ENCODE measurements at regions not wholly inside any gene's neighbourhood (a gene's known extent, or its start where the extent isn't known, plus 50 kb on each side); places are given as distances from the start of the nearest gene placed in this dataset.

DNA sequence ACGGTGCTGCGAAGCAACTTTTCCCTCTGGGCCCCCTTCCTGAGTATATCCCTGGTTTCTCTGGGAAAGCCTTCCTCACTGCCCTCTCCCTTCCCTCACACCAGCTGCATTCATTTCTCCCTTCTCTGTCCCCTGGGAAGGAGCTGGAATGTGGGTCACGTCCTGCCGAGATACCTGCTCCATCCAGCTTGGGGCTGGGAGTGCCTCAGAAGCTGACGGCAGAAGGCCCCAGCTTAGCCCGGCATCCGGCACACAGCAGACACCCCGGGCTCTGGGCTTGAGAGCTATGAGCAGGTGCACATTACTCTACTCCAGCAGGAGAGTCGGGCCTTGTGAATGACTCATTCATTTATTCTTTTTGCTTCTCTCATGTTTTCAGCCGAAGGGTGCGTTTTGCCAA lies 170.6 kb downstream of the TEX29 start:
- H3K4me3 ChIP-seq (ENCODE audit: low read length): no peak overlapping the region
- H3K27ac ChIP-seq (ENCODE audit: low read depth, low read length): no peak overlapping the region
- ATAC-seq: no peak

DNA sequence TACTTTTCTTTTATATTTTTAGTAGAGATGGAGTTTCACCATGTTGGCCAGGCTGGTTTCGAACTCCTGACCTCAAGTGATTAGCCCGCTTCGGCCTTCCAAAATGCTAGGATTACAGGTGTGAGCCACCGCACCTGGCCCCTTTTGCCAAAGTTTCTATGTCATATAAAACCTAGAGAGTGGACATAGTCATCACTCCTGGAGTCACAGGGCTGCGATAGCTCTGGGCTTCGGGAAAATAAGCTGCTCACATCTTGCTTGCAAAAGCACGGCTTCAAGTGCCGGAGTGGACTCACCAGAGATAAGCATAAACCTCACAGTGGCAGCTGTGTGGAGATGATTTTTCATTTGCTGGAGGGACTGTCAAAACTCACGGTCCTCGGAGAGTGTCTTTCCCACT lies 171.2 kb downstream of the TEX29 start:
- intact Hi-C loops (cut with micrococcal nuclease): no loop called here
- Histone ChIP-seq H3K27me3 (ENCODE audit: control insufficient read depth in 2 of 2, insufficient read depth in 2 of 2, low read length in 2 of 2) (no peaks in the 10 kb centered on the region), H3K27ac (ENCODE audit: low read depth, low read length) (no peak overlapping the region), H3K4me1 (ENCODE audit: control insufficient read depth in 2 of 2, insufficient read depth in 2 of 2, low read length in 2 of 2) (no peaks in the 10 kb centered on the region), H3K36me3 (ENCODE audit: control insufficient read depth in 2 of 3, insufficient read depth in 3 of 3, low read length in 3 of 3) (no peaks in the 10 kb centered on the region), H3K9me3 (ENCODE audit: control insufficient read depth in 2 of 3, low read length in 3 of 3) (peaks cover 0 to 6% (median 0%) of the 10 kb centered on the region in 3 experiments), H3K4me3 (ENCODE audit: low read length) (no peak overlapping the region)
- Mint-ChIP-seq H3K4me1 (no peaks in the 10 kb centered on the region), H3K36me3 (no peaks in the 10 kb centered on the region), H3K27ac (no peak overlapping the region), H3K9me3 (peaks cover 0 to 22% (median 3%) of the 10 kb centered on the region in 11 donors), H3K27me3 (peaks cover 0 to 15% (median 0%) of the 10 kb centered on the region in 5 donors), H3K4me3 (no peak overlapping the region)
- ATAC-seq (no peak), DNase-seq (no peak)
- ChIA-PET POLR2A (no interaction called here), CTCF (no interaction called here)

More for the DNA sequence above, 170.6 kb downstream of the TEX29 start:
- H3K9me3 Mint-ChIP-seq: peaks cover 0 to 22% (median 3%) of the 10 kb centered on the region in 11 donors
- Histone ChIP-seq H3K4me1 (ENCODE audit: control insufficient read depth in 2 of 2, insufficient read depth in 2 of 2, low read length in 2 of 2) (no peaks in the 10 kb centered on the region), H3K36me3 (ENCODE audit: control insufficient read depth in 2 of 3, insufficient read depth in 3 of 3, low read length in 3 of 3) (no peaks in the 10 kb centered on the region), H3K27me3 (ENCODE audit: control insufficient read depth in 2 of 2, insufficient read depth in 2 of 2, low read length in 2 of 2) (no peaks in the 10 kb centered on the region), H3K9me3 (ENCODE audit: control insufficient read depth in 2 of 3, low read length in 3 of 3) (peaks cover 0 to 10% (median 0%) of the 10 kb centered on the region in 3 experiments)
- H3K27ac Mint-ChIP-seq: no peak overlapping the region
- H3K4me1 Mint-ChIP-seq: no peaks in the 10 kb centered on the region
- POLR2A ChIA-PET: no interaction called here
- no peak for DNase-seq
- H3K27me3 Mint-ChIP-seq: peaks cover 0 to 15% (median 0%) of the 10 kb centered on the region in 5 donors
- CTCF ChIA-PET: no interaction called here
- no peak overlapping the region for H3K4me3 Mint-ChIP-seq
- H3K36me3 Mint-ChIP-seq: no peaks in the 10 kb centered on the region
- intact Hi-C loops (cut with micrococcal nuclease): no loop called here

DNA sequence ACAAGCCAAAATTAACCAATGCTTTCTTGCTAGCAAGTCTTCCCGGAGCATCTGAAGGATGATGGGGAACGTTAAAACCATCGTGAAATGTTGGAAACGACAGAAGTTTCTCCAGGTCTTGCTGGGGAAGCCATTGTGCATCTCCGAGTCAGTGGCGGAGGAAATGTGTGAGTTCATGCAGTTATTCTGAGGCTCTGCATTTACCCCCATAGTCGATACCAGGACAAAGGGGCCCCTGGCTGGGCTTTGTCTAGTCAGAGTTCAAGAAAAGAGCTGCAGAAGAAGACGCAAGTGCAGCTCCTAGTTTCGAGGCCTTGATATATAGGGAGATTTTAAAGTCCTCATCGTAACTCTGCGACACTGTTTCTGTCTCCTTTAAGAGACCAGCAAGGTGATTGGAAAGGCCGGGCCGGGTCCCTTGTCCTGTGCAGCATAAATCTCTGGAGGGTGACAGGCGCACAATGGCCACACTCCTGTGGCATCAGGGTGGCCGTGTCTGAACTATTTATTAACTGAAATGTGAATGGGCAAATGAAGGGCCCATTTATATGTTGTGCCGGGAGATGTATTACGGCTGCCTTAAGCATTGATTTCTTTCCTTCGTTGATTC lies 172.0 kb downstream of the TEX29 start:
- Histone ChIP-seq H3K36me3 (ENCODE audit: control insufficient read depth in 2 of 3, insufficient read depth in 3 of 3, low read length in 3 of 3) (no peaks in the 10 kb centered on the region), H3K4me1 (ENCODE audit: control insufficient read depth in 2 of 2, insufficient read depth in 2 of 2, low read length in 2 of 2) (no peaks in the 10 kb centered on the region), H3K27ac (ENCODE audit: low read depth, low read length) (no peak overlapping the region), H3K9me3 (ENCODE audit: control insufficient read depth in 2 of 3, low read length in 3 of 3) (no peaks in the 10 kb centered on the region), H3K27me3 (ENCODE audit: control insufficient read depth in 2 of 2, insufficient read depth in 2 of 2, low read length in 2 of 2) (no peaks in the 10 kb centered on the region), H3K4me3 (ENCODE audit: low read length) (no peak overlapping the region)
- Mint-ChIP-seq H3K9me3 (peaks cover 0 to 18% (median 1%) of the 10 kb centered on the region in 11 donors), H3K4me1 (no peaks in the 10 kb centered on the region), H3K27me3 (peaks cover 0 to 15% (median 0%) of the 10 kb centered on the region in 5 donors), H3K27ac (no peak overlapping the region), H3K36me3 (no peaks in the 10 kb centered on the region), H3K4me3 (no peak overlapping the region)
- intact Hi-C loops (cut with micrococcal nuclease): no loop called here
- ChIA-PET CTCF (no interaction called here), POLR2A (no interaction called here)
- no peak for ATAC-seq
- no peak for DNase-seq

DNA sequence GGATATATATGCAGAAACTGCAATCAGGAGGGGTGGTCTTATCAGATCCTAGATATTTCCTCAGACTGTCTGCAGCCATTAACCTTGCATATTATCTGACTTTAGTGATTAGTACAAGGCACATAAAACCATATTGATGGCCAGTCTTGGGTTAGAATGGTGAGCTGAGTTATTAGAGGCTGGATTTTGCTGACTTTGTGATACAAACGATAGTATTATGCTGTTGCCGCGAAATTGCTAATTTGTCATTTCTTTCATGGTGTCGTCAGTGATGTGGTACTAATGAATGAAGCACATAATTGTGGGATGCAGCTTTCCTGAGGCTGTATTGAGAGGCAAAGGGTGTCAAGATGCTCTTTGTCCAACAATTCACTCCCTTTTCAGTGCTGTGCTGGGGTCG lies 172.5 kb downstream of the TEX29 start:
- no peak overlapping the region for H3K27ac ChIP-seq (ENCODE audit: low read depth, low read length)
- intact Hi-C loops (cut with micrococcal nuclease): no loop called here
- H3K4me3 Mint-ChIP-seq: no peak overlapping the region

DNA sequence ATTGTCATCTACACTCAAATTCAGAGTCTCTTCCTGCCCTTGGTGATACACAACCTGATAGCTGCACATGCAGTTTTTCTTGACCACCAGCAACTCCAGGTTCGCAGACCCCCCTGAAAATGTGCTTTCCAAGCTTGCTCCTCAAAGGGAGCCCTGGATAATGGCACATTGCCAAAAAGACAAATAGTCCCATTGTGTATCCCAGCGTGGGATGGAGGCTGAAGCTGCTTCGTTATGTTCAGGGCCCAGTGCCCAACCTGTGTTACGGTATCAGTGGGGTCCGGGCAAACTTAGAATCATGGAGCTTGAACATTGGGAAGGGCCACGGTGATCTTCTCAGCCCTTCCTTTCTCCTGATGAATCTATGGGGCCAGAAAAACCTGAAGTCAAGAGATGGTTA lies 173.0 kb downstream of the TEX29 start:
- peaks cover 0 to 12% (median 0%) of the 10 kb centered on the region in 11 donors for H3K9me3 Mint-ChIP-seq
- ChIA-PET POLR2A (no interaction called here), CTCF (no interaction called here)
- H3K27ac ChIP-seq (ENCODE audit: low read depth, low read length): no peak overlapping the region
- no peak overlapping the region for H3K4me3 Mint-ChIP-seq
- no peaks in the 10 kb centered on the region for H3K4me1 ChIP-seq (ENCODE audit: control insufficient read depth in 2 of 2, insufficient read depth in 2 of 2, low read length in 2 of 2)
- no peaks in the 10 kb centered on the region for H3K36me3 ChIP-seq (ENCODE audit: control insufficient read depth in 2 of 3, insufficient read depth in 3 of 3, low read length in 3 of 3)
- no peak overlapping the region for H3K4me3 ChIP-seq (ENCODE audit: low read length)
- no peaks in the 10 kb centered on the region for H3K27me3 ChIP-seq (ENCODE audit: control insufficient read depth in 2 of 2, insufficient read depth in 2 of 2, low read length in 2 of 2)
- ATAC-seq: no peak
- H3K27ac Mint-ChIP-seq: no peak overlapping the region
- H3K4me1 Mint-ChIP-seq: no peaks in the 10 kb centered on the region
- no peaks in the 10 kb centered on the region for H3K36me3 Mint-ChIP-seq
- DNase-seq: no peak
- intact Hi-C loops (cut with micrococcal nuclease): no loop called here
- no peaks in the 10 kb centered on the region for H3K9me3 ChIP-seq (ENCODE audit: control insufficient read depth in 2 of 3, low read length in 3 of 3)
- peaks cover 0 to 12% (median 0%) of the 10 kb centered on the region in 5 donors for H3K27me3 Mint-ChIP-seq

More for the DNA sequence above, 172.5 kb downstream of the TEX29 start:
- CTCF ChIA-PET: no interaction called here
- Histone ChIP-seq H3K4me1 (ENCODE audit: control insufficient read depth in 2 of 2, insufficient read depth in 2 of 2, low read length in 2 of 2) (no peaks in the 10 kb centered on the region), H3K36me3 (ENCODE audit: control insufficient read depth in 2 of 3, insufficient read depth in 3 of 3, low read length in 3 of 3) (no peaks in the 10 kb centered on the region), H3K4me3 (ENCODE audit: low read length) (no peak overlapping the region), H3K27me3 (ENCODE audit: control insufficient read depth in 2 of 2, insufficient read depth in 2 of 2, low read length in 2 of 2) (no peaks in the 10 kb centered on the region), H3K9me3 (ENCODE audit: control insufficient read depth in 2 of 3, low read length in 3 of 3) (no peaks in the 10 kb centered on the region)
- no peak for ATAC-seq
- no peak for DNase-seq
- no peak overlapping the region for H3K27ac Mint-ChIP-seq
- no peaks in the 10 kb centered on the region for H3K36me3 Mint-ChIP-seq
- peaks cover 0 to 14% (median 0%) of the 10 kb centered on the region in 11 donors for H3K9me3 Mint-ChIP-seq
- H3K4me1 Mint-ChIP-seq: no peaks in the 10 kb centered on the region
- H3K27me3 Mint-ChIP-seq: peaks cover 0 to 15% (median 0%) of the 10 kb centered on the region in 5 donors
- POLR2A ChIA-PET: no interaction called here

DNA sequence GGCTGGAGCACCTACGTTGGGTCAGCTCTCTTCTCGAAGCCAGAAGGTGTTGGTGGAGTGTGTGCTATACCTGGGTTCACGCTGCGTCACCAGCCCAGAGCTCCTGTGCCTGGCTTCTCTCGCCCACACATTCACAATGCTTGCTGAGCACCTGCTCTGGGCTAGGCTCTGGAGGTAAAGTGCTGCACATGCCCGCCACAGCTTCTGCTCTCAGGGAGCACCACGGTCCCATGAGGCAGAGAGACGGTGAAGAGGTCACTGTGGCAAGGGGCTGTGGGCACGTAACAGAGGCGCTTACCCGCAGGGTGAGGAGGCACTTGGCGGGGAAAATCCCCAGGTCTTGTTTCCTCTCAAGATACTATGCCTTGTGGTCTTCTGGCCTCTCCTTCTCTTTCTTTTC lies 174.2 kb downstream of the TEX29 start:
- ATAC-seq (no peak), DNase-seq (no peak)
- no peaks in the 10 kb centered on the region for H3K9me3 ChIP-seq (ENCODE audit: control insufficient read depth in 2 of 3, low read length in 3 of 3)
- Mint-ChIP-seq H3K27ac (no peak overlapping the region), H3K4me1 (no peaks in the 10 kb centered on the region), H3K27me3 (peaks cover 0 to 11% (median 0%) of the 10 kb centered on the region in 5 donors), H3K4me3 (no peak overlapping the region), H3K9me3 (peaks cover 0 to 12% (median 0%) of the 10 kb centered on the region in 11 donors), H3K36me3 (no peaks in the 10 kb centered on the region)
- H3K4me3 ChIP-seq (ENCODE audit: low read length): no peak overlapping the region
- no peaks in the 10 kb centered on the region for H3K4me1 ChIP-seq (ENCODE audit: control insufficient read depth in 2 of 2, insufficient read depth in 2 of 2, low read length in 2 of 2)
- no peaks in the 10 kb centered on the region for H3K27me3 ChIP-seq (ENCODE audit: control insufficient read depth in 2 of 2, insufficient read depth in 2 of 2, low read length in 2 of 2)
- no peaks in the 10 kb centered on the region for H3K36me3 ChIP-seq (ENCODE audit: control insufficient read depth in 2 of 3, insufficient read depth in 3 of 3, low read length in 3 of 3)
- ChIA-PET CTCF (no interaction called here), POLR2A (no interaction called here)
- H3K27ac ChIP-seq (ENCODE audit: low read depth, low read length): no peak overlapping the region
- intact Hi-C loops (cut with micrococcal nuclease): no loop called here
